ENCODE measurements at regions not wholly inside any gene's neighbourhood (a gene's known extent, or its start where the extent isn't known, plus 50 kb on each side); places are given as distances from the start of the nearest gene placed in this dataset.
A peak's percentile ranks its signal among the peaks of the same experiment; 100 is the strongest.
"Not testable (repeated sequence)": the region's sequence is repeated elsewhere in the genome, so short reads cannot be mapped to it uniquely, and the experiment has no call there.

GRCh38 chr20:25989686-25990085 lies 293.0 kb upstream of the ZNF337 start:
- not testable (repeated sequence) for DNase-seq (ENCODE audit: low read depth in 2 of 2)

DNA sequence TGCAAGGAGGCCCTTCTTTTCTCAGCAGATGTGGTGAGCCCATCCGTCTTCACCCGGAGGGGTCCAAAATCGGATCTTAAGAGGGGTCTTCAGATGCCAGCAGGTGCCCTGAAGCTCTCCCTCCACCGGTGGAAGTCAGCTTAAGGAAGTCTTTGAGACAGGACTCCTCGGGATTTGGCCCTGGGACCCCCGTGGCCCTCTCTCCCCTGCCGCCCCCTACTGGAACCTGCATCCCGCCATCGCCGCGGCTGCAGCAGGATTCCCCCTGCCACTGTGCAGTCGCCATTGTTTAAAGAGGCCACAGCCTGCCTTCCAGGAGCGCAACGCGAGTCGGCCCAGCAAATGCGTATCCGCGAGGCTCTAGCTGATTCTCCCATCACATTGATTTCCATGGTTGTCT lies 292.5 kb upstream of the ZNF337 start:
- DNase-seq (ENCODE audit: low read depth in 2 of 2) = no peak

DNA sequence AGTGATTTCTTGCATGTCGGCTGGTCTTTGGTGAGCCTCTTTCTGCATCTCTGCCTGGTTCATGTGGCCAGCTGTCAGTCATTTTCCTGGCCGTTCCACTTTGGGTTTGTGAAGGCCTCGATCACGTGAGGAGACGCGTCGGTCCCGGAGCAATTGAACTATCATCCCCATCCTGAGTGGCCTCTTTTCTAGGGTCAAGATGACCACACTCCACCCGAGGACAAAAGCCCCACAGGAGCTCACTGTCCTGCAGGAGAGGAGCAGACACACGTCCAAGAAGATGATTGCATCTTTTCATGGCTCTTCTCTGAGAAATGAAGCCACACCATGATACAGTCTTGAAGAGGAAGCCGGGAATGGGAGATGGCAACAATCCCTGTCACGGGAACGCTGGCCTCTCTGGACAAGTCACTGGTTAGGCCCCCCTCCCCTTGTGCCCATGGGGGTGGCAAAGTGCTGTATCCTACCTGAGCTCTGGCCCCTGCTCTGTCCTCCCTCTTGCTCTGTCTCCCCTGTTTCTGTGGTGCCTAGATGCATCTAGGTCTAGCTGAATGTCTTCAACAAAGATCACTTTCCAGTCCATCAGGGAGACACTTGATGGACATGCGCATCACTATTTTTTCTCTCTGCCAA lies 291.4 kb upstream of the ZNF337 start:
- DNase-seq (ENCODE audit: low read depth in 2 of 2) = not testable (repeated sequence)

DNA sequence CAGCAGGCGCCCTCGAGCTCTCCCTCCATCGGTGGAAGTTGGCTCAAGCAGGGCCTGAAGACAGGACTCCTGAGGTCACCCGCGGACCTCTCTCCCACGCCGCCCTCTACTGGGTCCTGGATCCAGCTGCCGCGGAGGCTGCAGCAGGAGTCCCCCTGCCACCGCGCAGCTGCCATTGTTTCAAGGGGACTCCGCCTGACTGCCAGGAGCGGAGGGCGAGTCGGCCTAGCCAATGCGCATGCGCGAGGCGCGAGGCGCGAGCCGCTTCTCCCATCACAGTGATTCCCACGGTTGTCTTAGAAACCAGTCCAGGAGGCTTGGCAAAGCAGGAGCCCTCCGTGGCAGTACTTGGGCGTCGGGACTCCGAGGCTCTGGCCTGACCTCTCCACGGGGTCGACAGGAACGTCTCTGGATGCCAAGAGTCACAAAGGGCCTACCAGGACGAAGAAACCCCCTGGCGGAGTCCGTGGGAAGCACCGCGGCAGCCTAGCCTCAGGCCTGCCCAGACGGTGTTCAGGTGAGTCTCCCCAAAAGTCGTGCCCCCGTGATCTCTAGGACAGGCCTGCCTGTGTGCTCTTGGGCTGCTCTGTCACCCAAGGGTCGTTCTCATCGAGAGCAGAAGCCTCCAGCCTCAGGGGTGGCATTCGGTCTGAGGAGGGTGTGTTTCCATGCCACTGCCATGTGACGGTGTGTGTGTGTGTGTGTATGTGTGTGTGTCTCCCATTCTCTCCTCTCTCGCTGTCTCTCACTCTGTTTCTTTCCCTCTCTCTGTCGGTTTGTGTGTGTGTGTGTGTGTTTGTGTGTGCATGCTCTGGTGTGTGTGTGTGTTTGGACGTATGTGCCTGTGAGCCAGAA lies 290.6 kb upstream of the ZNF337 start:
- DNase-seq (ENCODE audit: low read depth in 2 of 2) = peak; percentile 39 to 47

- DNase-seq (ENCODE audit: low read depth in 2 of 2) = no peak
These were observed 288.9 kb upstream of the ZNF337 start for GRCh38 chr20:25985597-25985996.

- DNase-seq (ENCODE audit: low read depth in 2 of 2) = peak in 1 of 2 donors; percentile 72
These were observed 288.3 kb upstream of the ZNF337 start for GRCh38 chr20:25984933-25985332.

GRCh38 chr20:25982701-25983100 lies 286.0 kb upstream of the ZNF337 start:
- not testable (repeated sequence) for DNase-seq (ENCODE audit: low read depth in 2 of 2)

DNA sequence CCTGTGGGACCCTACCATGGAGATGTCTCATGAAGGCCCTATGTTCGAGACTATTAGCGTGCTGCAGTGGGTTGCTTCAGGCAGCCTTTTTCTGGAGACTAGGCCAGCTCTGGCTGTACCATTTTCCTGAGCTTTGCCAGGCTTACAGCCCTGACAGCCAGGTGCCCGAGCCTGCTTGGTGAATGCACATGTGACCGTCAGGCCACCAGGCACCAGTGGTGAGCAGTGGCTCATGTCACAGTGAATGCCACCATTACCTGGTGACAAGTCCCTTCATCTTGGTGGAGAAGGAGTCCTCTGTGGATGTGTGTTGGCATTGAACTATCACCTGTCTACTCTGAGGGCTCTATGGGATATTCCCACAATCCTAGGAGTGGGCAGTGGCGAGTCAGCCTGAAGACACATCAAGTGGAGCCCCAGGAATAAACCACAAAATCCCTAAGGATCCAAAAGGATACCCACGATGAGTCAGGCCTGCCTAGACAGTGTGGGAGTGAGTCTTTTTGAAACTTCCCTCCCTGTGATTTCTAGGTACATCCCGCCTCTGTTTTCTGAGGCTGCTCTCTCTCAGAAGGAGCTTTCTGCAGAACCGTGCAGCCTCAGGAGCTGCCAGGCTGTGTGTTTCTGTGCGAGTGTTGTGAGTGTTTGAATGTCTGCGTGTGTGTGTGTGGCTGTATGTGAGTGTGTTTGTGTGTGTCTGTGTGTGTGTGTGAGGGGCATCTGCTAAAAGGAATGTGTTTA lies 282.0 kb upstream of the ZNF337 start:
- not testable (repeated sequence) for DNase-seq (ENCODE audit: low read depth in 2 of 2)

DNA sequence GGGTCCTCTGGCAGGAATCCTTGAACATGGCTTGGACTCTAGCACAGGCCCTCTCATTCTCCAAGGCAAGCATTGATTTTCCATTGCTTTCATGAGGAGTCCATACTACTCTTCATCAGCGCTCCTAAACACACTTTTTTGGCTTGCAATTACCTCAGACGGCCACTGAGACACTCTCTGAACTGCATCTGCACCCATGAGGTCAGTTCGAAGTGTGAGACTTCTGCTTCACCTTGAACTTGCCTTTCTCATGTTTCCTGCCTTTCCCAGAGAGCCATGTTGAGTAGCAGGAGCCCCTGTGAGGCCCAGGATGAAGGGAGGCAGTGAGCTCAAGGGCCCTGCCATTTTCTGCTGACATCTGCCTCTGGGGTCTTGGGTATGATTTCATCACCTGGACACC lies 279.2 kb upstream of the ZNF337 start:
- not testable (repeated sequence) for DNase-seq (ENCODE audit: low read depth in 2 of 2)

DNA sequence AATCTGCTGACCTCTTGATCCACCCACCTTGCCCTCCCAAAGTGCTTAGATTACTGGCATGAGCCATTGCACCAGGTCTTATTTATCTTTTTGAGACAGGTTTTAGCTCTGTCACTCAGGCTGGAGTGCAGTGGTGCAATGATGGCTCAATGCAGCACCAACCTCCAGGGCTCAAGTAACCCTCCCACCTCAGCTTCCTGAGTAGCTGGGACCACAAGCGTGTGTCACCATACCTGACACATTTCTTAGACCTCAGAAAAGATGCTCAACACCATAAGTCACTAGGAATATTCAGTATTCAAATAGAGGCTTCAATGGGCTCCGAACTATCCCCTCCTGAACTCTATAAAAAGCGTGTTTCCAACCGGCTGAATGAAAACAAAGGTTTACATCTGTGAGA lies 268.6 kb upstream of the ZNF337 start:
- not testable (repeated sequence) for DNase-seq (ENCODE audit: low read depth in 2 of 2)

DNA sequence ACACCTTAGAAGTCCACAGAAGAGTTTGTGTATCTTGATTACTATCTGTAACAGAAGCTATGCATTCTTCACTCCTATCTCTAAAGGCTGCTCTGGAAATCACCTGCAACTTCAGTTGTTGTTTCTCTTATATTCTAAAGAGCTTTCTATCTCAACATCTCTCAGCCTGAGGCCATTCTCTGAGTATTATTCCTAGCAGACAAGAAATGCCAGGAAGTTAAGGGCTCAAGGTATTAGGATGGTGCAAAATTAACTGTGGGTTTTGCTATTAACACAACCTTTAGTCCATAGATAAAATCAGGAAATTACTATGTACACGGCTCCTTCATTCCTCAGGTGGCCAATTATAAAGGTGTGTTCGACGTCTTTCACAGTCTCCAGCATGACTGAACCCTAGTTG lies 257.2 kb upstream of the ZNF337 start:
- not testable (repeated sequence) for DNase-seq (ENCODE audit: low read depth in 2 of 2)

DNA sequence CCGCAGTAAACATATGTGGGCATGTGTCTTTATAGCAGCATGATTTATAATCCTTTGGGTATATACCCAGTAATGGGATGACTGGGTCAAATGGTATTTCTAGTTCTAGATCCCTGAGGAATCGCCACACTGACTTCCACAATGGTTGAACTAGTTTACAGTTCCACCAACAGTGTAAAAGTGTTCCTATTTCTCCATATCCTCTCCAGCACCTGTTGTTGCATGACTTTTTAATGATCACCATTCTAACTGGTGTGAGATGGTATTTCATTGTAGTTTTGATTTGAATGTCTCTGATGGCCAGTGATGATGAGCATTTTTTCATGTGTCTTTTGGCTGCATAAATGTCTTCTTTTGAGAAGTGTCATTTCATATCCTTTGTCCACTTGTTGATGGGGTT lies 238.6 kb upstream of the ZNF337 start:
- not testable (repeated sequence) for DNase-seq (ENCODE audit: low read depth in 2 of 2)

GRCh38 chr20:25932806-25933205 lies 236.2 kb upstream of the ZNF337 start:
- DNase-seq (ENCODE audit: low read depth in 2 of 2) = not testable (repeated sequence)

DNA sequence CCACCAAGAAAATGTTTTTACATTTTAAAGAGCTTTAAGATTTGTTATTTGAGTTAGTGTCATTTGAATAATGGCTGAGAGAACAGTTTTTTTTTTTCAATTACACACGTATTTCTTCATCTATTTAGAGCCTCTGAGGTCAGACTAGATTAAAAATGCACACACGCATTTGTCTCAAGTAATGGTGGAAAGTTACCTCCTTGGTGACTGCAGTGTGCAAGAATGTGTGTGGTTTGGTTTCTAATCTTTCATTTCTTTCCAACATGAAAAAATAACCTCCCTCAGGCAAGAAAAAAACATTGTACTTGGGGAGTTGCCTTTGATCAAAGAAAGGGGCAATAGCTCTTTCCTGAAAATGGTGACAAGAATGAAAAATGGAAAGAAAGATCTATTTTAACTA lies 235.5 kb upstream of the ZNF337 start:
- DNase-seq (ENCODE audit: low read depth in 2 of 2) = not testable (repeated sequence)

DNA sequence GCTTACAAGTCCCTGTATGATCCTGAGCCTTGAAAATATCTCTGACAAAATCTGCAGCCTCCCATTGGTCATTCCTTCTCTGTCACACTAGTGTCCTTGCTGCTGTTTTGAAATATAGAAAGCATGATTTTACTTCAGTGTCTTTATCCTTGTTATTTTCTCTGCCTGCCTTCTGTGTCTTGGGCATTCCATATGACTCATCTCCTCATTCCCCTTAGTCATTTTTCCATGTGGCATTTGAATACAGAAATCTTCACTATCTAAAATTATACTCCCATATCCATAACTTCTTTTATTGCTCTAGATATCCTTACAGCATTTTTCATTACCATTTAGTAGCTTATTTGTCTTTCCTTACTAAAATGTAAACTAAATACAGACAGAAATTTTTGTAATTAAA lies 205.7 kb upstream of the ZNF337 start:
- DNase-seq (ENCODE audit: low read depth in 2 of 2) = peak in 1 of 2 donors; percentile 2

GRCh38 chr20:25898663-25899062 lies 202.0 kb upstream of the ZNF337 start:
- not testable (repeated sequence) for DNase-seq (ENCODE audit: low read depth in 2 of 2)

GRCh38 chr20:25879096-25879495 lies 182.4 kb upstream of the ZNF337 start:
- DNase-seq (ENCODE audit: low read depth in 2 of 2) = not testable (repeated sequence)

- not testable (repeated sequence) for DNase-seq (ENCODE audit: low read depth in 2 of 2)
These were observed 172.0 kb upstream of the ZNF337 start for GRCh38 chr20:25868650-25868979.

- peak; percentile 60 to 75 for DNase-seq (ENCODE audit: low read depth in 2 of 2)
These were observed 171.4 kb upstream of the ZNF337 start for GRCh38 chr20:25867776-25868649.

- DNase-seq (ENCODE audit: low read depth in 2 of 2) = not testable (repeated sequence)
These were observed 170.5 kb upstream of the ZNF337 start for GRCh38 chr20:25867015-25867775.
